GM12878 (cell line): ENCODE measurements at regions not wholly inside any gene's neighbourhood (a gene's known extent, or its start where the extent isn't known, plus 50 kb on each side); places are given as distances from the start of the nearest gene placed in this dataset.
"Not testable (repeated sequence)": the region's sequence is repeated elsewhere in the genome, so short reads cannot be mapped to it uniquely, and the experiment has no call there.

Experiments
- ATAC-seq: fragments of 200-7000 bp; cut with Tn5 transposase; 3 replicates; pipeline ENCODE4 v1.9.1; 2020; ENCODE audit warnings: mild to moderate bottlenecking, moderate library complexity
- BruUV-seq: library from RNA; stranded (reverse); fragments of 400-500 nt; replicated peaks from 2 replicates; lab custom pipeline; 2021; lab: Mats Ljungman, UMichigan
- CTCF ChIA-PET: fragments of 300-600 bp; sonication (Branson Sonifier 250); formaldehyde crosslinking; extraction: SDS; loops from one replicate; lab custom pipeline; 2021; ENCODE audit warnings: inconsistent platforms; lab: Yijun Ruan, JAX
- POLR2A ChIA-PET: fragments of 350-600 bp; formaldehyde crosslinking; extraction: SDS; loops from one replicate; lab custom pipeline; 2021; ENCODE audit warnings: inconsistent platforms; lab: Charles Lee
- RAD21 ChIA-PET: fragments of 300-600 bp; sonication (Branson Sonifier 250); formaldehyde crosslinking; loops from one replicate; lab custom pipeline; 2023; ENCODE audit warnings: antibody characterized with exemption; ENCODE audit not compliant: unreplicated experiment; lab: Charles Lee
- SMC1A ChIA-PET: fragments of 300-600 bp; sonication (Branson Sonifier 250); formaldehyde crosslinking; loops from one replicate; lab custom pipeline; 2023; ENCODE audit not compliant: unreplicated experiment, uncharacterized antibody; lab: Charles Lee
- DNase-seq: peaks from one replicate; pipeline ENCODE4 v3.0.0-alpha.2; 2011; ENCODE audit warnings: low read depth, low spot score
- FAIRE-seq: peaks from 3 replicates; lab custom pipeline; 2011; peaks lifted over from hg19 to GRCh38; lab: Jason Lieb, UNC
- H2AFZ ChIP-seq: 2 replicates; pipeline ENCODE4 v1.6.0; 2011; ENCODE audit warnings: low read depth, low read length, control low read depth; ENCODE audit not compliant: control insufficient read depth
- H3K27ac ChIP-seq: 2 replicates; pipeline ENCODE4 v1.5.1; 2011; ENCODE audit warnings: control low read depth; ENCODE audit not compliant: control insufficient read depth, insufficient read depth
- H3K27me3 ChIP-seq, 2 experiments: replicated peaks in 1 of 2; 2 replicates each; pipeline versions ENCODE4 v1.6.0 to v1.6.1; 2011; ENCODE audit warnings: low read length in 1 of 2; ENCODE audit not compliant: control insufficient read depth in 2 of 2, insufficient read depth in 2 of 2
- H3K36me3 ChIP-seq, 2 experiments: 2 replicates each; pipeline ENCODE4 v1.5.1; 2011; ENCODE audit warnings: low read length in 1 of 2; ENCODE audit not compliant: control insufficient read depth in 2 of 2, insufficient read depth in 2 of 2
- H3K4me1 ChIP-seq: 2 replicates; pipeline ENCODE4 v1.6.1; 2011; ENCODE audit warnings: mild to moderate bottlenecking, low read length, moderate library complexity, mixed read lengths; ENCODE audit not compliant: control insufficient read depth, insufficient read depth
- H3K4me2 ChIP-seq: 2 replicates; pipeline ENCODE4 v1.6.0; 2011; ENCODE audit warnings: control low read depth; ENCODE audit not compliant: control insufficient read depth, insufficient read depth
- H3K4me3 ChIP-seq: fragments of 200-600 bp; sonication (generic); 2 replicates; pipeline ENCODE4 v1.5.1; 2016
- H3K79me2 ChIP-seq: 2 replicates; pipeline ENCODE4 v1.6.0; 2011; ENCODE audit warnings: low read length; ENCODE audit not compliant: control insufficient read depth, insufficient read depth
- H3K9ac ChIP-seq: 2 replicates; pipeline ENCODE4 v1.8.0; 2011; ENCODE audit warnings: low read length, control low read depth, mixed read lengths; ENCODE audit not compliant: control insufficient read depth, insufficient read depth
- H3K9me3 ChIP-seq: replicated peaks from 3 replicates; pipeline ENCODE4 v1.5.1; 2011; ENCODE audit warnings: mild to moderate bottlenecking, low read length; ENCODE audit not compliant: control insufficient read depth, insufficient read depth
- H4K20me1 ChIP-seq: 2 replicates; pipeline ENCODE4 v1.6.0; 2011; ENCODE audit not compliant: control insufficient read depth, insufficient read depth
- WGBS: methylation state at CpG from one replicate; pipeline ENCODE4 v1.1.6; 2016; ENCODE audit warnings: low lambda C conversion rate; ENCODE audit not compliant: insufficient replicate concordance, insufficient coverage; ENCODE audit errors: missing lambda C conversion rate; 5-methylcytosine and 5-hydroxymethylcytosine counted together
- in situ Hi-C: fragments of 300-500 bp; cut with MboI; formaldehyde crosslinking; loops from 9 replicates; pipeline ENCODE4 v1.14.3; 2018; ENCODE audit warnings: mixed read lengths
- intact Hi-C: fragments of 100-400 bp; cut with micrococcal nuclease; formaldehyde crosslinking; loops from one replicate; pipeline ENCODE4 v1.14.2; 2022; ENCODE audit not compliant: unreplicated experiment

- POLR2A ChIA-PET: not testable (repeated sequence)
Observed at GRCh38 chr1:146883190-146883589, 54.9 kb upstream of the NBPF12 start.

GRCh38 chr1:146881096-146881495 lies 57.0 kb upstream of the NBPF12 start:
- BruUV-seq, intact Hi-C loops, H3K4me1 ChIP-seq, CTCF ChIA-PET, H3K79me2 ChIP-seq, H3K4me2 ChIP-seq, RAD21 ChIA-PET, FAIRE-seq, H3K27me3 ChIP-seq, H3K36me3 ChIP-seq, in situ Hi-C loops, POLR2A ChIA-PET, H2AFZ ChIP-seq, DNase-seq, H3K27ac ChIP-seq, SMC1A ChIA-PET, H4K20me1 ChIP-seq, H3K9ac ChIP-seq, H3K4me3 ChIP-seq, ATAC-seq, H3K9me3 ChIP-seq: not testable (repeated sequence)
- 0% methylated on average over 1 of the region's 8 CpGs for WGBS

More at GRCh38 chr1:146883190-146883589, 54.9 kb upstream of the NBPF12 start:
- H3K9me3 ChIP-seq, intact Hi-C loops, H3K79me2 ChIP-seq, H3K27me3 ChIP-seq, BruUV-seq, DNase-seq, H3K27ac ChIP-seq, RAD21 ChIA-PET, ATAC-seq, SMC1A ChIA-PET, H2AFZ ChIP-seq, in situ Hi-C loops, H3K36me3 ChIP-seq, FAIRE-seq, CTCF ChIA-PET, H4K20me1 ChIP-seq, H3K4me3 ChIP-seq, H3K9ac ChIP-seq, H3K4me2 ChIP-seq, H3K4me1 ChIP-seq: not testable (repeated sequence)
- WGBS: 13% methylated on average over 4 of the region's 4 CpGs

- CTCF ChIA-PET, H3K4me2 ChIP-seq, FAIRE-seq, H2AFZ ChIP-seq, intact Hi-C loops, SMC1A ChIA-PET, H3K27ac ChIP-seq, H4K20me1 ChIP-seq, in situ Hi-C loops, H3K36me3 ChIP-seq, DNase-seq, H3K27me3 ChIP-seq, ATAC-seq, H3K4me1 ChIP-seq, H3K9me3 ChIP-seq, H3K9ac ChIP-seq, H3K4me3 ChIP-seq, BruUV-seq, POLR2A ChIA-PET, RAD21 ChIA-PET, H3K79me2 ChIP-seq: not testable (repeated sequence)
- 3% methylated on average over 3 of the region's 3 CpGs for WGBS
Observed at GRCh38 chr1:146863799-146864319, 74.3 kb upstream of the NBPF12 start.
